ENCODE measurements at regions not wholly inside any gene's neighbourhood (a gene's known extent, or its start where the extent isn't known, plus 50 kb on each side); places are given as distances from the start of the nearest gene placed in this dataset.
"Not testable (repeated sequence)": the region's sequence is repeated elsewhere in the genome, so short reads cannot be mapped to it uniquely, and the experiment has no call there.

- no peak for DNase-seq (ENCODE audit: low read depth in 4 of 4, low spot score in 1 of 4)
These were observed 306.7 kb upstream of the BRINP1 start for GRCh38 chr9:119675951-119676350.

- not testable (repeated sequence) for DNase-seq (ENCODE audit: low read depth in 4 of 4, low spot score in 1 of 4)
These were observed 303.5 kb upstream of the BRINP1 start for GRCh38 chr9:119672763-119673162.

- no peak for DNase-seq (ENCODE audit: low read depth in 4 of 4, low spot score in 1 of 4)
These were observed 298.7 kb upstream of the BRINP1 start for GRCh38 chr9:119667916-119668315.

GRCh38 chr9:119667163-119667562, 297.9 kb upstream of the BRINP1 start:
- DNase-seq (ENCODE audit: low read depth in 4 of 4, low spot score in 1 of 4), result no peak

GRCh38 chr9:119662329-119662728, 293.1 kb upstream of the BRINP1 start:
- no peak for DNase-seq (ENCODE audit: low read depth in 4 of 4, low spot score in 1 of 4)

- no peak for DNase-seq (ENCODE audit: low read depth in 4 of 4, low spot score in 1 of 4)
These were observed 283.7 kb upstream of the BRINP1 start for GRCh38 chr9:119652931-119653330.

GRCh38 chr9:119649205-119649604, 280.0 kb upstream of the BRINP1 start:
- no peak for DNase-seq (ENCODE audit: low read depth in 4 of 4, low spot score in 1 of 4)

- DNase-seq (ENCODE audit: low read depth in 4 of 4, low spot score in 1 of 4), result no peak
These were observed 270.2 kb upstream of the BRINP1 start for GRCh38 chr9:119639287-119639955.

GRCh38 chr9:119634006-119634405, 264.8 kb upstream of the BRINP1 start:
- no peak for DNase-seq (ENCODE audit: low read depth in 4 of 4, low spot score in 1 of 4)

- DNase-seq (ENCODE audit: low read depth in 4 of 4, low spot score in 1 of 4), result no peak
These were observed 242.3 kb upstream of the BRINP1 start for GRCh38 chr9:119611565-119611964.

GRCh38 chr9:119609277-119609971, 240.2 kb upstream of the BRINP1 start:
- no peak for DNase-seq (ENCODE audit: low read depth in 4 of 4, low spot score in 1 of 4)

- DNase-seq (ENCODE audit: low read depth in 4 of 4, low spot score in 1 of 4), result no peak
These were observed 232.4 kb upstream of the BRINP1 start for GRCh38 chr9:119601632-119602031.

GRCh38 chr9:119597499-119597898, 228.3 kb upstream of the BRINP1 start:
- no peak for DNase-seq (ENCODE audit: low read depth in 4 of 4, low spot score in 1 of 4)

GRCh38 chr9:119596703-119597102, 227.5 kb upstream of the BRINP1 start:
- DNase-seq (ENCODE audit: low read depth in 4 of 4, low spot score in 1 of 4), result no peak

- DNase-seq (ENCODE audit: low read depth in 4 of 4, low spot score in 1 of 4), result no peak
These were observed 219.9 kb upstream of the BRINP1 start for GRCh38 chr9:119588874-119589744.

GRCh38 chr9:119577881-119578280, 208.6 kb upstream of the BRINP1 start:
- no peak for DNase-seq (ENCODE audit: low read depth in 4 of 4, low spot score in 1 of 4)

GRCh38 chr9:119559986-119560385, 190.8 kb upstream of the BRINP1 start:
- no peak for DNase-seq (ENCODE audit: low read depth in 4 of 4, low spot score in 1 of 4)

- DNase-seq (ENCODE audit: low read depth in 4 of 4, low spot score in 1 of 4), result no peak
These were observed 189.8 kb upstream of the BRINP1 start for GRCh38 chr9:119559056-119559455.

GRCh38 chr9:119556129-119556875, 187.1 kb upstream of the BRINP1 start:
- peak in 3 of 4 experiments; percentile 9 to 29 (median 19) for DNase-seq (ENCODE audit: low read depth in 4 of 4, low spot score in 1 of 4)

GRCh38 chr9:119544492-119544891, 175.3 kb upstream of the BRINP1 start:
- DNase-seq (ENCODE audit: low read depth in 4 of 4, low spot score in 1 of 4), result no peak

- DNase-seq (ENCODE audit: low read depth in 4 of 4, low spot score in 1 of 4), result no peak
These were observed 167.9 kb upstream of the BRINP1 start for GRCh38 chr9:119537138-119537537.
